GM21737 (cell line): ENCODE measurements at regions not wholly inside any gene's neighbourhood (a gene's known extent, or its start where the extent isn't known, plus 50 kb on each side); places are given as distances from the start of the nearest gene placed in this dataset.

ENCODE experiments used
- ATAC-seq: cut with Tn5 transposase; IDR thresholded peaks from one replicate; pipeline ENCODE4 v1.9.1; 2021; ENCODE audit warnings: mild to moderate bottlenecking, moderate library complexity; ENCODE audit not compliant: unreplicated experiment

DNA sequence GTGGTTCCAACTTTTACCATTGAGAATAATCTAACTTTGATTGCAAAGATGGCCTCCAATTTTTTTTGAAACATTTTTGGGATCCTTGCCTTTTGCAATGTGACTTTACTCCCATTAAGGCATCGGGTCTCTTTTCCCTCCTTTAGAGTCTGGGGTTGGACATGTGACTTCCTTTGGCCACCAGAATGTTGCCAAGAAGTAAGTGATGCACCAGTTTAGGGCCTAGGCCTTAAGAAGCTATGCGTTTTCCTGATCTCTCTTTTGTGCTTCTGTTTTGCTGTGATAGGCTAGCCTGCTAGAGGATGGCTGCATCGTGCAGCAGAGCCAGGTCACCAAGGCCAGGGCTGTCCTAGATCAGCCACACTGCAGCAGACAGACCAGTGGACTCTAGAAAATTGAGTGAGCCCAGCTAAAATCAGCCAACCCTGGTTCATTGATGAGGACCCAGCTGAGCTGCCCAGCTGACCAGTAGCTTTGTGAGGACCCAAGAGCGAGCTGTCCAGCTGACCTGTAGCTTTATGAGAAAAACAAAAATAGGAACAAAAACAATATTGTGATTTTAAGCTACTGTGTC lies 594.0 kb upstream of the JAG1 start:
- no peak for ATAC-seq

DNA sequence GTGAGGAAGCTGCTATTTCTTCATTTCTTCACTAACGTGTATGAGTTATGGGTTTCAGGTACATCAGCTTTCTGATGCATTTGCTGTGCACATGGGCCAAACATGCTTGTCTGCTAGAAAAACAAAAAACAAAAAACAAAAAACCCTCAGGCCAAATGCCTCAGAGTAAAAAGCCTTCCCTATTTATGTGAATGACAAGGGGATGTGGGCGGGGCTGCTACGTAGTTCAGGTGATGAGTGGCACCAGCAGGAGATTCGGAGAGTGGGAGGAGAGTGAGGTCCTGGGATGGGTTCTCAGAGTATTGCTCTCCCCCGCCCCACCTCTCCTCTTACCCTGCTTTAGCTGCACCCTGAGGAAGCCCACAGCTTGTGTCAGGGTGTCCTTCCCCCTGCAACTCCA lies 596.8 kb upstream of the JAG1 start:
- ATAC-seq = no peak

DNA sequence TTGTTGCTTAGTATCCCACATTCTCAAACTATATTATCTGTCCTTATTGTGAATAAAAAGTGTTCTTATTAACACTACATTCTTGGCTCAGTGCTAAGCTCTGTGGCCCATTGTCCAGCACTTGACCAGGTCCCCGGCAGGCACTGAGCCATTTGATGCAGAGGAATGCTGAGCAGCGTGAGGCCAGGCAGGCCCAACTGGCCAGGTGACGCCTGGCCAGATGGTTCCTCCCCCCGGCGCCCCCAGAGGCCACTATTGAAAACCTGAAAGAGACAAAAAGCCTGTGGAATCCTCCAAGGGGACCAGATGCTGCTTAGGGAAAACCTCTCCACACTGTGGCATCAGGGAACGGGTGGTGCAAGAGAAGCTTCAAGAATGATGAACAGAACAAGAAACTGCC lies 597.5 kb upstream of the JAG1 start:
- no peak for ATAC-seq

DNA sequence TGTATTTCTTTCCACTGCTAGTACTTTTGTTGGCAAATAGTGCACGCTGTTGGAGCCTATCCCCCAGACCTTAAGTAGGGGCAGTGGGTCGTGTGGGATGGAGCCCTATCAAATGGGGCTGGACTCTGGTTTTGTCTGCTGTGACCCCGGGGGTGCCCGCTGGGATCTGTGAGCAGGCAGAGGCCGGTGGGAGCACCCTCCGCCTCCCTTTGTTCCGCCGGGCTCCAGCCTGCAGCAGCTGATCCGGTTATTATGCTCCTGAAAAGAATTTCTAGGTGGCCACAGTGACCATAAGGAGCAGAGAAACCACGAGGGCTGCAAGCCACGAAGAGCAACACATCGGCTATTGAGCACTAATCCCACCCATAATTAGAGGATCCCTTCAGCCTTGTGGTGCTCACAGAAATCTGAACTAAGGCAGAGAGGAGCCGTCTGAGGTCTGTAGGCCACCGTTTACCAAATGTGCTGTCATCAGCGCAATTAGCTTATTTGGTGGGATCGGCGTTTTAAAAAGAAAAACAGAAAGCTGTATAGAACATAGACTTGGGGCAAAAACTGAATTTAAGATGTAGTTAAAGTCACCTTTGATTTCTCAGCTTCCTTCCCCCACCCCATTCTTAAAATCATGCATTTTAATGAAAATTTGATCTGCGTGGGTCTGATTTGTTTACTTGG lies 598.3 kb upstream of the JAG1 start:
- ATAC-seq = no peak

DNA sequence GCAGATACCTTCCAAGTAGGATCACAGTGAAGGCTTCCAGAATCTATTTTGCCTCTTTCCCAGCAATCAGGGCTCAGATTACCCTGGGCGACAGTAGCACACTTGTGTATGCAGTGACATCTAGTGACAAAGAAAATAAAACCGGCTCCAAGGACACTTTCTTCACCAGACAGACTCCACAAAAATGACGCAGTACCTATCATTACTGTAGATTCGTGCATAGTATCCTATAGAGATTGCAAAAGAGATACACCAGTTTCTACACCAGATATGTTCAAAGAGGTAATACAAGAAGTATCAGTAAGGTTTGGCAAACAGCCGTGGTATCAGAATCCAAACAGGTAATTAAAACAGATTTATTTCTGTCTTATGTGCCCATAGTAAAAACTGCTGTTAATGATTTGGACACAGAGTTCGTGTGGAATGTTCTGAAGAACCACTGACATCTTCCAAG lies 600.4 kb upstream of the JAG1 start:
- no peak for ATAC-seq

DNA sequence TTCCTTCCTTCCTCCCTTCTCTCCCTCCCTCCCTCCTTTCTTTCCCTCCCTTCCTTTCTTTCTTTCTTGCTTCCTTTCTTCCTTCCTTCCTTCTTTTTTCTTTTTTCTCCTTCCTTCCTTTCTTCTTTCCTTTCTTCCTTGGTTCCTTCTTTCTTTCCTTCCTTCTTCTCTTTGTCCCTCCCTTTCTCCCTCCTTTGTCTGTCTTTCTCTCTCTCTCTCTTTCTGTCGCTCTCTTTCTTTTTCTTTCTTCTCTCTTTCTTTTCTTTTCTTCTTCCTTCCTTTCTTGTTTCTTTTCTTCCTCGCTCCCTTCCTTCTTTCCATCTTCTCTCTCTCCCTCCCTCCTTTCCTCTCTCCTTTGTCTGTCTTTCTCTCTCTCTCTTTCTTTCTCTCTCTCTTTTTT lies 601.9 kb upstream of the JAG1 start:
- no peak for ATAC-seq

DNA sequence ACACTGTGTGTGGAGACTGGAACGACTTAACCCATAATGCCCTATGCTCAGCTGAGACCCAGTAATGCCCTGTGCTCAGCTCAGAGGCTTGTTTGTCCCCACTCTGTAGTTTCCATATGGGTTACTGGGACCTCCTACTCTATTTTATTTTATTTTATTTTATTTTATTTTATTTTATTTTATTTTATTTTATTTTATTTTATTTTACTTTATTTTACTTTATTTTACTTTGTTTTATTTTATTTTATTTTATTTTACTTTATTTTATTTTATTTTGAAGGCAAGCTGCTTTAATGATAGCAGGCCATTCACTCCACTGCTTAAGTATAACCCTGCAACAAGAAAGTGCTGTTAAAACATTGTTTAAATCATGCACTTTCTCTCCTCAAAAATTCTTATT lies 603.4 kb upstream of the JAG1 start:
- no peak for ATAC-seq

DNA sequence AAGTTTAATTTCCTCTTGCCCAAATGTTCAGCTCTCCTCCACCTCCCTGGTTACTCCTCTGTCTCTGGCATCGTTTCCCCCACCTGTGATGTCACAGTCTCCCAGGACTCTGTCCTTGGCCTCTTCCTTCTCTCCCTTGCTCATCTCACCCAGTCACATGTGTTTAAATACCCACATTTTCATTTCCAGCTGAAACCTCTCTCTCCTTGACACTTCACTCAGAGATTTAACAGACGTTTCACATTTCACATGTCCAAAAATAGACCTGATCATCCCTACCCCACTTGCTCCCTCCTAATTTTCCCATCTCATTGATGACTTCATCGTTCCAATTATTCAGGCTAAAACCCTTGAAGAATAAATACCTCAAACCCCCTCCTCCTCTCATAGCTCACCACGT lies 604.1 kb upstream of the JAG1 start:
- ATAC-seq = no peak

DNA sequence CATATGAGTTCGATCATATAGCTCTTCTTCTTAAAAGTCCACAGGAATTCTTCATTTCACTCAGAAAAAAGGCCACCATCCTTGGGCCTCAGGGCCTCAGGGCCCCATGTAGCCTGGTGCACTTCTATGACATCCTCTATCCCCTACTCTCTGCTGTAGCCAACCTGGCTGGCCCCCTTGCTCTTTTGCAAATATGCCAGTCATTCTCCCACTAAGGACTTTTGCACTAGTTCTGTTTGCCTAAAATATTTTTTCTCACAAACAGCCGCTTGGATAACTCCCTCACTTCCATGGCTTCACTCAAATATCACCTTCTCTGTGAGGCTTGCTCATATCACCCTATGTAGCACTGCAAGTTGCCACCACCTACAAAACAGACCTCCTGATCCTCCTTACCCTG lies 604.7 kb upstream of the JAG1 start:
- ATAC-seq = no peak

DNA sequence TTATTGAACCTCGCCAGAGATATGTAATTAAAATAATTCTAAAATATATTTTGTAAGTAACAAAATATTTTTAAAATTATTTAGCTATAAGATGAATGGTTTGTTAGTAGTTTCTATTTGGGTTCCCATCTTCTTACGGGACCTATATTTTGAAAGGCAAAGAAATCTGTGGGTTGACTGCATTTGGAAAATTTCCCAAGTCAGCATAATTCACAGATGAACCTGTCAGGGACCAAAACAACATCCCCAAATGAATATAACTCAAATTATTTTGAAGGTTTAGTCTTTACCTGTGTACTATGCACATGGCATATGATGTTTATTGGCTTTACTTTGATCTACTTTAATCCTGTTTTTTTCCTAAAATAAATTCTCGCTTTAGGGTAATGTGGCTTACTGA lies 607.4 kb upstream of the JAG1 start:
- no peak for ATAC-seq

DNA sequence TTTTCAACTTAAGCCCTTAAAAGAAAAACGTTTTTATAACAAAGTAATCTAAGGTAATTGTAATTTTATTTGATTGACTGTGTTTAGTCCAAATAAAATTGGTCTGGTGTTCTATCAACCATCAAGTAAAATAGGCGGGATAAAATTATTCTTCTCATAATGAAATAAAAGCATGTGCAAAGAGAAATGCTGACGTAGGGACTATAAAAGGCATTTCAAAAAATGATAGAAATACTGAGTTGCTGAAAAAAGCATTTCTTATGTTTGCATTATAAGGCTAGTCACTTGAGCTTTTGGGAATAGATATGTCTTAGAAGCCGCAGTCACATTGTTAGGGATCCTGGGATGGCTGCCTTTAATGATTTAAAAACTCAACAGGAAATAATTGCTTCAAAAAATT lies 608.0 kb upstream of the JAG1 start:
- no peak for ATAC-seq

DNA sequence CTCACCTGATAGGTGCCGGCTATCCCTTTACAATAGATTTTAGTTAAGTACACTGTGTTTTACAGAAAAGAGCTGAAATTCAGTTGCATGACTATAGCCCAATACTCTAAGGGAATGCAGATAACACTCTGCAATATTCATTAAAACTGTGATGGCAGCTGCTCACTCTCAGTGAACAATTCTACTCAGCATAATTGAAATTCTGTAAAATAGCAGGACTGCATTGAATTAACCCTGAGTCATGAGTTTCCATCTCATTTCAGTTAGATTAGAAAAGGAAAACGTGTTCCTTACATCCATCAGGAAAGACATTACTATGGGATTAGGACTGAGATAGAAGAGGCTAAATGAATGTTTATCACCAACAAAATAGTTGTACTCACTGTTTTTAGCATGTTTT lies 613.3 kb upstream of the JAG1 start:
- no peak for ATAC-seq

DNA sequence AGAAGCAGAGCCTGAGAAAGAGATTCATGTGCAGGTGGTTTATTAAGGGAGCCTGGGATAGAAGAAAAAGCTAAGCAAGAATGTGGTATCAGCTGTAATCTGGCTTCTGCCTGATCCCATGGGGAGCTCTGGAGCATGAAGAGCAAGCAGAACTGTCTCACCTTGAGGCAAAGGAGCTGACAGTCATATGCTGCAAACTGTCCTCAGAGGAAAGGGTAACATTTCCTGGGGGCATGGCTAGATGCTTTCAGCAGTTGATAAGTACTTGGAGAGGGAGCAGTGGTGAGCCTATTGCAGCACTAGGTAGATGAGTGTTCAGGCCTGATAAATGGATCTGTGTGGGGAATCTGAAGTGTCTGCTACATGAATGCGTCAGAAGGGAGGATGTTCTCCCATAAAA lies 621.5 kb upstream of the BTBD3 start:
- ATAC-seq = no peak

DNA sequence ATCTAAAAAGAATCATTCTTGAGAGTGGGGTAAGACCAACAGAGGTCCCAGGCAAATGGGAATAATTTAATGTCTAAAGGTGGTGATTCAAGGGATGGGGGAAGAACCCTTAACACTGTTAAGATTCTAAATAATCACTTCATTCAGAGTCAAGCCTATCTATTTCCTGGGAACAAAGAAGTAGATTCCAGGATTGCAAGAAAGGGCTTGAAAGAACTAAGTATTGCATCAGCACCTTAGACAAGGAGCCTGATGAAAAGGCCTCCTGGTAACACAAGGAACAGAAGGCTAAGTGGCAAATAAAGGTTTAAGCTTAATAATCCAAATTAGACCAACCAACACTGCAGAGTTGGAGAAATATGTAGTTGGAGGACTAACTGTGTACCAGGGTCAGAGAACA lies 620.7 kb upstream of the BTBD3 start:
- no peak for ATAC-seq

DNA sequence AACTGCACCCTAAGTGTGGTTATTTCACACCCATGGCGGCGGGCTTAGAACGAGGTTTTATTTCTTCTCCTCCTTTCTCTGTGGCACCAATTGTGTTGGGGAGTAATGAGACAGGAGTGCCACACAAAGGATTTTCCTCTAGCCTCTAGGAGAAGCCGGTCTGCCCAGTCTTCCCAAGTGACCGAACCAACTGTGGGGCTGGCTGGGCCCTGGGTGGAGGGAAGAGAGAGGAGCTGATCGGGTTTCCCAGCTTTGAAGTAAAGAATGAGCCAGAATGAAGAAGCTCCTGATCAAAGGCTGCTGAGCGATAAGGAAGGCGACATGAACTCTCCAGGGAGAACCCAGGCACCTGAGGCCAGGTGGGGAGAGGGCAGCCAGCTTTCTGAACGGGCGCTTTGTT lies 616.0 kb upstream of the BTBD3 start:
- no peak for ATAC-seq

DNA sequence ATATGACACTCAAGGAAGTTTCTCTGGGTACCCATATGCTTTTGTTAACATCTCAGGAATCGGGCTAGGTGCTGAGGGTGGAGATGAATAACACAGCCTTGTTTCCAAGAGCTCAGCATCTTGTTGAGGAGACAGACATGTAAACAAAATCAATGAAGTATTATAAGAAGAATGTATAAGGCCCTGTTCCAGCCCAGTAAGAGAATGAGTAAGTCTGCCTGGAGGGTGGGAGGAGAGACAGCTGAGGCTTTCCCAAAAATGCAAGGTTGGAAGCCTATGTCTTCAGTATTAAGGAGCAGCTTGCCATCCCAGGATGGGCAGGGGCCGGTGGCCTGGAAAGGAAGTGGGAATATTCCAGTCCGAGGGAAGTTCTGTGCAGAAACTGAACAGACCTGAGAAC lies 615.3 kb upstream of the BTBD3 start:
- ATAC-seq = no peak

DNA sequence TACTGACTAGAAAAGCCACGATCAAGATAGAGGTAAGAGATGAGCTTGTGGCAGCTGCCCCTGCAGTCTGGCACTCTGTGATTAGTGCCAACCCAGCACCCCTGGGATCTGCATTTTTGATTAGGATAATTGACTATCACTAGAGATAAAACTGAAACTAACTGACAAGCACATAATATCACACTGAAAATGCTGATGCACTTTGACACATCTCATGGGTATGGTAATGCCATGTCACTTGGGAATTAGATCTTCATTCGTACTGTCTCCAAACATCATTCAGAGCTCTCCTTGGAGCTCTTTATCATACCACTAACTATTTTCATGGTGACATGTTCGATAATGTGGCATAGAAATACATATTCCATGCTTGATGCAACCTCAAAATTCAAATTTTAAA lies 612.9 kb upstream of the BTBD3 start:
- ATAC-seq = no peak

DNA sequence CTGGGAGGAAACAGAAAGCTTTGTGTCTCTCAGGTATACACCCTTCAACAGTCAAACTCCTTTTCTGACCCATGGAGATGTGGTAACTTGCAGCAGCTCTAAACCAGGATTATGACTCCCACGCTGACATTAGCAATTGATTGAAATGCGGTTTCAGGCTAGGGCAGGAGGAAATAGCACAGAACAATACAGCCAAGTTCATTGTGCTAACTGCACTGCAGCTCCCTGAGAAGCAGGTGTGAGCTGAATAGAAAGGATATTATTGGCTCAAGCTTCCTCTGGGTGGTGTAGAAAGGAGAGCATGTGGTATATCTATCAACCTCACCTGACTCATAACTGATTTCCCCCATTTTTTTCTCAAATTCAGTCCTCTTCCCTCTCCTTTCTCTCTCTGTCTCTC lies 612.3 kb upstream of the BTBD3 start:
- no peak for ATAC-seq

DNA sequence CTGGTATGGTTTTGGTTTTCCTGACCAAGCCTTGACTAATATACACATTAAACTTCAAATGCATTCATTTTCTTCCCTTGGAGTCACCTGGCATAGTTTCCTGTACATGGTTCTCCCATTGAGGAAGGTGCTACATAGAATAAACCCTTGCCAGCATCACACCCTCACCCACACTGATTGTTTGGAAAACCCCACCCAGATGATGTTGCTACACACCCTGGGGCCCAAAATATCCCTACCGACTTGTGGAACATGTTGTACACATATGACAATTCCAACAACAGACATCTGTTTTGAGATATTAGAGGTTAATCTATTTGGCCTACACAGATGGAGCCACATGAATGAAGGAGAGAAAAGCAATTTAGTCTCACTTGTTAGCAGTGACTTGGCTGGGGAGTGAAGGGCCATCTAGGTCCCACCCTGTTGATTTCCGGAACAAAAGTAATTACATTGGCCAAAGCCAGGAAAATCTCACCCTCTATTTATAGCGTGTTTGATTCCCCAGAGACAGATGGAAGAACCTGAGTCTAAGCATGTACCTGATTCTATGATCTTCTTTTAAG lies 606.0 kb upstream of the BTBD3 start:
- ATAC-seq = no peak

DNA sequence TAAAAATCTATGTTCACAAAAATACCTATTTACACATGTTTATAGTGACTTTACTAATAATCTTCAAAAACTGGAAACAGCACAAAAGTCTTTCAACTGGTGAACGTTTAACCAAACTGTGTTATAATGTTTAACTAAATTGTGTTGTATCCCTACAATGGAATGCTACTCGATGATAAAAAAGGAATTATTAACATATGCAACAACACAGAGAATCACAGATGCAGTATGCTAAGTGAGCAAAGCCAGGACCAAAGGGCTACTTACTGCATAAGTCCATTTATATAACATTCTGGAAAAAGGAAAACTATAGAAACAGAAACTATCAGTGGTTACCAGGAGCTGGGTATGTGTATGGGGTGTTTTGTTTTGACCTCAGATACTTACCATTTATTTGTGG lies 602.2 kb upstream of the BTBD3 start:
- ATAC-seq = no peak

DNA sequence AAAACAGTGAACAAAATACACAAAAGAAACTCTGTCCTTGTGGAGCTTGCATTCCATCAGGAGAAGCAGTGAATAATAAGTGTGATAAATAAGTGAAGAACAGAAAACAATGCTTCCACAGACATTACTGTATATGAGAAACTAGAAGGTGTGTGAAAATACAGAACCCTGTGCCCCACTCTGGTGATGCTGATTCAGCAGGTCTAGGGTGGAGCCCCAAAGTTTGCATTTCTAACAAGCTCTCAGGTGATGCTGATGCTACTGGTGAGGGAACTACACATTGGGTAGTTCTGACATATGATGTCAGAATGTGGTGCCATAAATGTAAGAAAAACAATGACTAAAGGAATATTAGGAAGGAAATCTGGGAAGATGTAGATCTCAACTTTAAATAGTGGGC lies 601.4 kb upstream of the BTBD3 start:
- ATAC-seq = no peak

DNA sequence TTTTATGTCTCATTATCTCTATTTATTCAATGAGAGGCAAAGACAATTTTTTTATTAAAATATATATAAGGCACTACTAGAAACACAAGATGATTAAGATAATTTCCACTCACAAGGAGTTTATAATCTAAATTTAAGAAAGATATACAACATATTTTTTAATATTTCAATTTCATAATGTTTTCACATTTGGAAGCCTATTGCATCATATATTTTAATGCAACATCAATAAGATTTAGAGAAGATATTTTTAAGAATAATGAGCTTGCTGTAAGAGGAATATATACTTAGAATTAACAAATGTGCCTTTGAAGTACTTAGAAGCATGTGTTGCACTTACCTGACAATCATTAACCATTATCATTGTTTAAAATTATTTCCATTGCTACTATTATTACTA lies 597.7 kb upstream of the BTBD3 start:
- ATAC-seq = no peak

DNA sequence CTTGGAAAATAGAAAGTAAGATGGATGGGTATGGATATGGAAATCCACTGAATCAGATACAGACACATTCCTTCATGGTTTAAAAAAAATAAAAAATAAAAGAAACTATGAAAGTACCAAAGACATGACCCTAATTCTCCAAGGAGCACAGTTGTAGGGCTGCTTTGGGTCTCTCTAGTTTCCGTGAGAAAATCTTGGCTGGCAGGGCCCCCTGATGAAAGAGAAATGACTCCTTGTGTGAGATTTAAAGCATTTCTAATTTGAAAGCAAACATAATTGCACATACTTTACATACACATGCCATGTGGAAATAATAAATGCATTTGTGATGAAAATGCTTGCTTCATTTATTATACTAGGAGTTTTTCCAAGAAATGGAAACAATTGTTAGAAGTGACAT lies 593.9 kb upstream of the BTBD3 start:
- ATAC-seq = no peak
